ENCODE measurements at regions not wholly inside any gene's neighbourhood (a gene's known extent, or its start where the extent isn't known, plus 50 kb on each side); places are given as distances from the start of the nearest gene placed in this dataset.
"Not testable (repeated sequence)": the region's sequence is repeated elsewhere in the genome, so short reads cannot be mapped to it uniquely, and the experiment has no call there.

DNA sequence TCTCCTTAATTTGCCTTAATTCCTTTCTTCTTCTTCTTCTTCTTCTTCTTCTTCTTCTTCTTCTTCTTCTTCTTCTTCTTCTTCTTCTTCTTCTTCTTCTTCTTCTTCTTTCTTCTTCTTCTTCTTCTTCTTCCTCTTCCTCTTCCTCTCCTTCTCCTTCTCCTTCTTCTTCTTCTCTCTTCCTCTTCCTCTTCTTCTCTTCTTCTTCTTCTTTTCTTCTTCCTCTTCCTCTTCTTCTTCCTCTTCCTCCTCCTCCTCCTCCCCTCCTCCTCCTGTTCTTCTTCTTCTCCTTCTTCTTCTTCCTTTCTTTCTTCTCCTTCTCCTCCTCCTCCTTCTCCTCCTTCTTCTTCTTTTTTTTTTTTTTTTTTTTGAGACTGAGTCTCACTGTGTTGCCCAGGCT lies 62.0 kb upstream of the NKD1 start:
- not testable (repeated sequence) for H3K9ac ChIP-seq (ENCODE audit: low read depth, low read length, poor library complexity); H3K4me1 ChIP-seq (ENCODE audit: control insufficient read depth in 2 of 2, insufficient read depth in 1 of 2, low read depth in 1 of 2, low read length in 2 of 2); H2BK12ac ChIP-seq (ENCODE audit: low read length); H3K4me3 ChIP-seq (ENCODE audit: low read length in 2 of 2); H3K18ac ChIP-seq (ENCODE audit: low read length); H2BK15ac ChIP-seq (ENCODE audit: low read length); H3K23ac ChIP-seq (ENCODE audit: low read depth, low read length, poor library complexity); H3K4me2 ChIP-seq (ENCODE audit: insufficient read depth, low read length, poor library complexity, severe bottlenecking); H3K79me1 ChIP-seq (ENCODE audit: low read depth, low read length); H4K8ac ChIP-seq (ENCODE audit: low read depth, low read length); H4K91ac ChIP-seq (ENCODE audit: low read depth, low read length, poor library complexity); H3K9me3 ChIP-seq (replicated peaks in 1 of 2; ENCODE audit: control insufficient read depth in 2 of 2, insufficient read depth in 1 of 2, low read depth in 1 of 2, low read length in 2 of 2); H2BK5ac ChIP-seq (ENCODE audit: low read length); H3K14ac ChIP-seq (ENCODE audit: low read length); H2AK5ac ChIP-seq (ENCODE audit: low read depth, low read length); H3K4ac ChIP-seq (ENCODE audit: low read length); H3K27me3 ChIP-seq (ENCODE audit: control insufficient read depth in 3 of 3, insufficient read depth in 3 of 3, low read depth in 1 of 3, low read length in 3 of 3); H2AFZ ChIP-seq (ENCODE audit: low read length); H2BK120ac ChIP-seq (ENCODE audit: low read depth, low read length); H3K27ac ChIP-seq (replicated peaks; ENCODE audit: low read length); DNase-seq (ENCODE audit: low spot score); H3K36me3 ChIP-seq (replicated peaks in 1 of 2; ENCODE audit: control insufficient read depth in 2 of 2, insufficient read depth in 2 of 2, low read length in 2 of 2)

GRCh38 chr16:50485232-50485631 lies 63.0 kb upstream of the NKD1 start:
- Histone ChIP-seq H2BK12ac (ENCODE audit: low read length) (no peak overlapping the region), H3K9me3 (replicated peaks in 1 of 2; ENCODE audit: control insufficient read depth in 2 of 2, insufficient read depth in 1 of 2, low read depth in 1 of 2, low read length in 2 of 2) (peaks cover 4 to 7% of the 10 kb centered on the region in 2 donors), H3K4ac (ENCODE audit: low read length) (no peak overlapping the region), H3K79me1 (ENCODE audit: low read depth, low read length) (no peaks in the 10 kb centered on the region), H2AK5ac (ENCODE audit: low read depth, low read length) (no peak overlapping the region), H3K9ac (ENCODE audit: low read depth, low read length, poor library complexity) (no peak overlapping the region), H4K8ac (ENCODE audit: low read depth, low read length) (no peak overlapping the region), H3K18ac (ENCODE audit: low read length) (no peak overlapping the region), H2BK120ac (ENCODE audit: low read depth, low read length) (no peak overlapping the region), H3K4me2 (ENCODE audit: insufficient read depth, low read length, poor library complexity, severe bottlenecking) (no peak overlapping the region), H3K23ac (ENCODE audit: low read depth, low read length, poor library complexity) (no peak overlapping the region), H3K36me3 (replicated peaks in 1 of 2; ENCODE audit: control insufficient read depth in 2 of 2, insufficient read depth in 2 of 2, low read length in 2 of 2) (no peaks in the 10 kb centered on the region), H4K91ac (ENCODE audit: low read depth, low read length, poor library complexity) (no peak overlapping the region), H3K14ac (ENCODE audit: low read length) (no peak overlapping the region), H2BK15ac (ENCODE audit: low read length) (no peak overlapping the region), H3K27me3 (ENCODE audit: control insufficient read depth in 3 of 3, insufficient read depth in 3 of 3, low read depth in 1 of 3, low read length in 3 of 3) (no peaks in the 10 kb centered on the region), H2AFZ (ENCODE audit: low read length) (no peak overlapping the region), H2BK5ac (ENCODE audit: low read length) (no peak overlapping the region), H3K27ac (replicated peaks; ENCODE audit: low read length) (no peak overlapping the region), H3K4me1 (ENCODE audit: control insufficient read depth in 2 of 2, insufficient read depth in 1 of 2, low read depth in 1 of 2, low read length in 2 of 2) (no peaks in the 10 kb centered on the region), H3K4me3 (ENCODE audit: low read length in 2 of 2) (no peak overlapping the region)
- DNase-seq (ENCODE audit: low spot score) = no peak
- WGBS, 2 donors (ENCODE audit: extremely low coverage in 2 of 2, insufficient read length in 2 of 2, insufficient replicate concordance in 1 of 2) = no CpG with 5 or more reads among the region's 2 CpGs

- Histone ChIP-seq H4K91ac (ENCODE audit: low read depth, low read length, poor library complexity) (no peak overlapping the region), H2AFZ (ENCODE audit: low read length) (no peak overlapping the region)
These were observed 65.9 kb upstream of the NKD1 start for GRCh38 chr16:50482271-50482670.

GRCh38 chr16:50480206-50480605 lies 68.0 kb upstream of the NKD1 start:
- no peak overlapping the region for H3K4ac ChIP-seq (ENCODE audit: low read length)
- H2BK120ac ChIP-seq (ENCODE audit: low read depth, low read length) = no peak overlapping the region
- no peak overlapping the region for H2AK5ac ChIP-seq (ENCODE audit: low read depth, low read length)
- no peak overlapping the region for H2BK5ac ChIP-seq (ENCODE audit: low read length)
- H3K9me3 ChIP-seq (replicated peaks in 1 of 2; ENCODE audit: control insufficient read depth in 2 of 2, insufficient read depth in 1 of 2, low read depth in 1 of 2, low read length in 2 of 2) = peaks cover 1 to 6% of the 10 kb centered on the region in 2 donors
- no peak overlapping the region for H3K23ac ChIP-seq (ENCODE audit: low read depth, low read length, poor library complexity)
- H3K36me3 ChIP-seq (replicated peaks in 1 of 2; ENCODE audit: control insufficient read depth in 2 of 2, insufficient read depth in 2 of 2, low read length in 2 of 2) = no peaks in the 10 kb centered on the region
- no peak overlapping the region for H3K9ac ChIP-seq (ENCODE audit: low read depth, low read length, poor library complexity)
- H2BK15ac ChIP-seq (ENCODE audit: low read length) = no peak overlapping the region
- H3K27ac ChIP-seq (replicated peaks; ENCODE audit: low read length) = no peak overlapping the region
- peaks cover 3 to 5% of the 10 kb centered on the region in 2 donors for H3K4me1 ChIP-seq (ENCODE audit: control insufficient read depth in 2 of 2, insufficient read depth in 1 of 2, low read depth in 1 of 2, low read length in 2 of 2)
- H2BK12ac ChIP-seq (ENCODE audit: low read length) = no peak overlapping the region
- H3K27me3 ChIP-seq (ENCODE audit: control insufficient read depth in 3 of 3, insufficient read depth in 3 of 3, low read depth in 1 of 3, low read length in 3 of 3) = no peaks in the 10 kb centered on the region
- H4K91ac ChIP-seq (ENCODE audit: low read depth, low read length, poor library complexity) = no peak overlapping the region
- no peak overlapping the region for H4K8ac ChIP-seq (ENCODE audit: low read depth, low read length)
- DNase-seq (ENCODE audit: low spot score) = no peak
- no peak overlapping the region for H3K4me3 ChIP-seq (ENCODE audit: low read length in 2 of 2)
- H3K79me1 ChIP-seq (ENCODE audit: low read depth, low read length) = no peaks in the 10 kb centered on the region
- no peak overlapping the region for H3K14ac ChIP-seq (ENCODE audit: low read length)
- WGBS, 2 donors (ENCODE audit: extremely low coverage in 2 of 2, insufficient read length in 2 of 2, insufficient replicate concordance in 1 of 2) = no CpG with 5 or more reads among the region's 3 CpGs
- no peak overlapping the region for H3K18ac ChIP-seq (ENCODE audit: low read length)
- H2AFZ ChIP-seq (ENCODE audit: low read length) = no peak overlapping the region
- no peak overlapping the region for H3K4me2 ChIP-seq (ENCODE audit: insufficient read depth, low read length, poor library complexity, severe bottlenecking)

More at GRCh38 chr16:50482271-50482670, 65.9 kb upstream of the NKD1 start:
- H2AK5ac ChIP-seq (ENCODE audit: low read depth, low read length) = no peak overlapping the region
- H3K18ac ChIP-seq (ENCODE audit: low read length) = peak overlapping the region; percentile 15
- DNase-seq (ENCODE audit: low spot score) = no peak
- no peak overlapping the region for H4K8ac ChIP-seq (ENCODE audit: low read depth, low read length)
- H3K36me3 ChIP-seq (replicated peaks in 1 of 2; ENCODE audit: control insufficient read depth in 2 of 2, insufficient read depth in 2 of 2, low read length in 2 of 2) = no peaks in the 10 kb centered on the region
- H3K4ac ChIP-seq (ENCODE audit: low read length) = no peak overlapping the region
- H3K4me3 ChIP-seq (ENCODE audit: low read length in 2 of 2) = no peak overlapping the region
- WGBS, 2 donors (ENCODE audit: extremely low coverage in 2 of 2, insufficient read length in 2 of 2, insufficient replicate concordance in 1 of 2) = no CpG with 5 or more reads among the region's 5 CpGs
- peaks cover 4 to 8% of the 10 kb centered on the region in 2 donors for H3K9me3 ChIP-seq (replicated peaks in 1 of 2; ENCODE audit: control insufficient read depth in 2 of 2, insufficient read depth in 1 of 2, low read depth in 1 of 2, low read length in 2 of 2)
- no peak overlapping the region for H3K27ac ChIP-seq (replicated peaks; ENCODE audit: low read length)
- no peak overlapping the region for H2BK120ac ChIP-seq (ENCODE audit: low read depth, low read length)
- H2BK5ac ChIP-seq (ENCODE audit: low read length) = no peak overlapping the region
- H3K27me3 ChIP-seq (ENCODE audit: control insufficient read depth in 3 of 3, insufficient read depth in 3 of 3, low read depth in 1 of 3, low read length in 3 of 3) = no peaks in the 10 kb centered on the region
- no peaks in the 10 kb centered on the region for H3K79me1 ChIP-seq (ENCODE audit: low read depth, low read length)
- no peak overlapping the region for H3K23ac ChIP-seq (ENCODE audit: low read depth, low read length, poor library complexity)
- no peak overlapping the region for H2BK12ac ChIP-seq (ENCODE audit: low read length)
- peaks cover 3 to 5% of the 10 kb centered on the region in 2 donors for H3K4me1 ChIP-seq (ENCODE audit: control insufficient read depth in 2 of 2, insufficient read depth in 1 of 2, low read depth in 1 of 2, low read length in 2 of 2)
- no peak overlapping the region for H3K4me2 ChIP-seq (ENCODE audit: insufficient read depth, low read length, poor library complexity, severe bottlenecking)
- no peak overlapping the region for H2BK15ac ChIP-seq (ENCODE audit: low read length)
- no peak overlapping the region for H3K9ac ChIP-seq (ENCODE audit: low read depth, low read length, poor library complexity)
- no peak overlapping the region for H3K14ac ChIP-seq (ENCODE audit: low read length)
